ENCODE measurements at regions not wholly inside any gene's neighbourhood (a gene's known extent, or its start where the extent isn't known, plus 50 kb on each side); places are given as distances from the start of the nearest gene placed in this dataset.

GRCh38 chr5:175159956-175160355 is 284.0 kb downstream of the DRD1 start:
- no peaks in the 10 kb centered on the region for H3K36me3 Mint-ChIP-seq
- ATAC-seq (no peak), DNase-seq (ENCODE audit: low spot score in 2 of 2) (no peak)
- H3K4me3 Mint-ChIP-seq, result no peak overlapping the region
- peaks cover 3% of the 10 kb centered on the region for H3K9me3 Mint-ChIP-seq
- H3K27ac Mint-ChIP-seq, result no peak overlapping the region
- no peaks in the 10 kb centered on the region for H3K4me1 Mint-ChIP-seq

GRCh38 chr5:175148636-175149172 is 295.3 kb downstream of the DRD1 start:
- no peak for ATAC-seq
- DNase-seq (ENCODE audit: low spot score in 2 of 2), result no peak
- Mint-ChIP-seq H3K36me3 (no peaks in the 10 kb centered on the region), H3K9me3 (peaks cover 12% of the 10 kb centered on the region), H3K27ac (no peak overlapping the region), H3K4me1 (no peaks in the 10 kb centered on the region), H3K4me3 (no peak overlapping the region)

GRCh38 chr5:175146733-175147132 is 297.2 kb downstream of the DRD1 start:
- H3K4me1 Mint-ChIP-seq, result no peaks in the 10 kb centered on the region
- peaks cover 8% of the 10 kb centered on the region for H3K9me3 Mint-ChIP-seq
- no peaks in the 10 kb centered on the region for H3K36me3 Mint-ChIP-seq
- ATAC-seq, result no peak
- DNase-seq (ENCODE audit: low spot score in 2 of 2), result no peak
- no peak overlapping the region for H3K27ac Mint-ChIP-seq
- H3K4me3 Mint-ChIP-seq, result no peak overlapping the region

- Mint-ChIP-seq H3K9me3 (peaks cover 19% of the 10 kb centered on the region), H3K4me1 (no peaks in the 10 kb centered on the region), H3K4me3 (no peak overlapping the region), H3K27ac (no peak overlapping the region), H3K36me3 (no peaks in the 10 kb centered on the region)
- ATAC-seq (no peak), DNase-seq (ENCODE audit: low spot score in 2 of 2) (no peak)
Measured at GRCh38 chr5:175141421-175141820, 302.6 kb downstream of the DRD1 start.

- H3K36me3 Mint-ChIP-seq, result no peaks in the 10 kb centered on the region
- H3K27ac Mint-ChIP-seq, result no peak overlapping the region
- ATAC-seq (no peak), DNase-seq (ENCODE audit: low spot score in 2 of 2) (no peak)
- H3K9me3 Mint-ChIP-seq, result peaks cover 11% of the 10 kb centered on the region
- H3K4me3 Mint-ChIP-seq, result no peak overlapping the region
- H3K4me1 Mint-ChIP-seq, result no peaks in the 10 kb centered on the region
Measured at GRCh38 chr5:175133185-175133584, 310.8 kb downstream of the DRD1 start.

GRCh38 chr5:175131432-175131831 is 312.6 kb downstream of the DRD1 start:
- H3K4me1 Mint-ChIP-seq, result no peaks in the 10 kb centered on the region
- H3K36me3 Mint-ChIP-seq, result no peaks in the 10 kb centered on the region
- H3K9me3 Mint-ChIP-seq, result peaks cover 9% of the 10 kb centered on the region
- no peak overlapping the region for H3K27ac Mint-ChIP-seq
- DNase-seq (ENCODE audit: low spot score in 2 of 2), result no peak
- H3K4me3 Mint-ChIP-seq, result no peak overlapping the region
- no peak for ATAC-seq

- ATAC-seq (no peak), DNase-seq (ENCODE audit: low spot score in 2 of 2) (no peak)
- Mint-ChIP-seq H3K36me3 (no peaks in the 10 kb centered on the region), H3K4me1 (no peaks in the 10 kb centered on the region), H3K27ac (no peak overlapping the region), H3K4me3 (no peak overlapping the region), H3K9me3 (peaks cover 4% of the 10 kb centered on the region)
Measured at GRCh38 chr5:175129619-175130018, 314.4 kb downstream of the DRD1 start.

GRCh38 chr5:175129121-175129520 is 314.9 kb downstream of the DRD1 start:
- DNase-seq (ENCODE audit: low spot score in 2 of 2) (no peak), ATAC-seq (no peak)
- Mint-ChIP-seq H3K4me3 (no peak overlapping the region), H3K27ac (no peak overlapping the region), H3K9me3 (peaks cover 4% of the 10 kb centered on the region), H3K36me3 (no peaks in the 10 kb centered on the region), H3K4me1 (no peaks in the 10 kb centered on the region)

GRCh38 chr5:175124821-175125220 is 319.2 kb downstream of the DRD1 start:
- no peaks in the 10 kb centered on the region for H3K36me3 Mint-ChIP-seq
- ATAC-seq, result no peak
- H3K9me3 Mint-ChIP-seq, result no peaks in the 10 kb centered on the region
- no peaks in the 10 kb centered on the region for H3K4me1 Mint-ChIP-seq
- no peak overlapping the region for H3K4me3 Mint-ChIP-seq
- no peak overlapping the region for H3K27ac Mint-ChIP-seq
- no peak for DNase-seq (ENCODE audit: low spot score in 2 of 2)

GRCh38 chr5:175124251-175124813 is 319.6 kb downstream of the DRD1 start:
- Mint-ChIP-seq H3K4me3 (no peak overlapping the region), H3K27ac (no peak overlapping the region), H3K9me3 (no peaks in the 10 kb centered on the region), H3K36me3 (no peaks in the 10 kb centered on the region), H3K4me1 (no peaks in the 10 kb centered on the region)
- ATAC-seq, result no peak
- no peak for DNase-seq (ENCODE audit: low spot score in 2 of 2)

GRCh38 chr5:175123542-175123941 is 320.4 kb downstream of the DRD1 start:
- H3K4me1 Mint-ChIP-seq, result no peaks in the 10 kb centered on the region
- ATAC-seq (no peak), DNase-seq (ENCODE audit: low spot score in 2 of 2) (no peak)
- H3K36me3 Mint-ChIP-seq, result no peaks in the 10 kb centered on the region
- H3K27ac Mint-ChIP-seq, result no peak overlapping the region
- H3K9me3 Mint-ChIP-seq, result no peaks in the 10 kb centered on the region
- no peak overlapping the region for H3K4me3 Mint-ChIP-seq

- Mint-ChIP-seq H3K9me3 (no peaks in the 10 kb centered on the region), H3K27ac (no peak overlapping the region), H3K4me3 (no peak overlapping the region), H3K4me1 (no peaks in the 10 kb centered on the region), H3K36me3 (no peaks in the 10 kb centered on the region)
- DNase-seq (ENCODE audit: low spot score in 2 of 2), result no peak
- no peak for ATAC-seq
Measured at GRCh38 chr5:175121457-175121856, 322.5 kb downstream of the DRD1 start.

- no peak for ATAC-seq
- no peak overlapping the region for H3K4me3 Mint-ChIP-seq
- no peaks in the 10 kb centered on the region for H3K4me1 Mint-ChIP-seq
- H3K9me3 Mint-ChIP-seq, result no peaks in the 10 kb centered on the region
- no peak for DNase-seq (ENCODE audit: low spot score in 2 of 2)
- no peak overlapping the region for H3K27ac Mint-ChIP-seq
- no peaks in the 10 kb centered on the region for H3K36me3 Mint-ChIP-seq
Measured at GRCh38 chr5:175120412-175120811, 323.6 kb downstream of the DRD1 start.

GRCh38 chr5:175118700-175119309 is 325.2 kb downstream of the DRD1 start:
- DNase-seq (ENCODE audit: low spot score in 2 of 2) (no peak), ATAC-seq (no peak)
- no peak overlapping the region for H3K4me3 Mint-ChIP-seq
- no peaks in the 10 kb centered on the region for H3K4me1 Mint-ChIP-seq
- H3K36me3 Mint-ChIP-seq, result no peaks in the 10 kb centered on the region
- no peaks in the 10 kb centered on the region for H3K9me3 Mint-ChIP-seq
- no peak overlapping the region for H3K27ac Mint-ChIP-seq

- ATAC-seq, result no peak
- Mint-ChIP-seq H3K4me1 (no peaks in the 10 kb centered on the region), H3K36me3 (no peaks in the 10 kb centered on the region), H3K4me3 (no peak overlapping the region), H3K9me3 (no peaks in the 10 kb centered on the region), H3K27ac (no peak overlapping the region)
- DNase-seq (ENCODE audit: low spot score in 2 of 2), result no peak
Measured at GRCh38 chr5:175116466-175117048, 327.4 kb downstream of the DRD1 start.

GRCh38 chr5:175115831-175116230 is 328.2 kb downstream of the DRD1 start:
- H3K4me1 Mint-ChIP-seq, result no peaks in the 10 kb centered on the region
- H3K9me3 Mint-ChIP-seq, result no peaks in the 10 kb centered on the region
- no peak overlapping the region for H3K4me3 Mint-ChIP-seq
- DNase-seq (ENCODE audit: low spot score in 2 of 2) (no peak), ATAC-seq (no peak)
- no peak overlapping the region for H3K27ac Mint-ChIP-seq
- no peaks in the 10 kb centered on the region for H3K36me3 Mint-ChIP-seq

Data from stimulated activated effector memory CD8-positive, alpha-beta T cell treated with anti-CD3 and anti-CD28 coated beads, Interleukin-12 subunit alpha, Interleukin-12 subunit beta, amount 100 ng/mL, for 72 hours (primary cell).